SK-N-SH (cell line): ENCODE measurements at regions not wholly inside any gene's neighbourhood (a gene's known extent, or its start where the extent isn't known, plus 50 kb on each side); places are given as distances from the start of the nearest gene placed in this dataset.

Experiments
- CTCF ChIA-PET: fragments of 300-600, 350-600 bp; formaldehyde crosslinking; extraction: SDS; loops from one replicate; lab custom pipeline; 2021; lab: Yijun Ruan, JAX
- POLR2A ChIA-PET: fragments of 350-600 bp; sonication (Branson Sonifier 250); formaldehyde crosslinking; extraction: SDS; loops from one replicate; lab custom pipeline; 2020; ENCODE audit warnings: antibody characterized with exemption, inconsistent platforms; lab: Yijun Ruan, JAX
- DNase-seq: peaks from one replicate; pipeline ENCODE4 v3.0.0; 2012
- H2AFZ ChIP-seq: fragments of 200-600 bp; sonication (generic); 2 replicates; pipeline ENCODE4 v1.8.1; 2016; ENCODE audit warnings: antibody characterized with exemption, mild to moderate bottlenecking, low read depth
- H3F3A ChIP-seq: fragments of 200-600 bp; sonication (generic); replicated peaks from 2 replicates; pipeline ENCODE3; 2016; ENCODE audit warnings: antibody characterized with exemption, mild to moderate bottlenecking; ENCODE audit not compliant: insufficient read depth
- H3K27ac ChIP-seq, 2 experiments: fragments of 200-500 bp in 1 of 2; fragments of 200-600 bp in 1 of 2; sonication (Bioruptor generic) in 1 of 2; sonication (generic), shearing (Covaris generic) in 1 of 2; 2 replicates each; pipeline versions ENCODE4 v1.5.1 to v1.6.1; 2014 to 2016; ENCODE audit warnings: low read depth in 2 of 2, inconsistent platforms in 1 of 2, low read length in 1 of 2, mild to moderate bottlenecking in 1 of 2, mixed read lengths in 1 of 2
- H3K27me3 ChIP-seq: fragments of 200-600 bp; sonication (generic), shearing (Covaris generic); 2 replicates; pipeline ENCODE4 v1.6.1; 2016; ENCODE audit warnings: mixed run types; ENCODE audit not compliant: insufficient read depth
- H3K36me3 ChIP-seq, 2 experiments: fragments of 200-500 bp in 1 of 2; fragments of 200-600 bp in 1 of 2; sonication (Bioruptor generic) in 1 of 2; sonication (generic) in 1 of 2; replicated peaks in 1 of 2; 2 replicates each; pipeline versions ENCODE3 to v1.5.1; 2014 to 2016; ENCODE audit warnings: low read length in 1 of 2, mild to moderate bottlenecking in 1 of 2; ENCODE audit not compliant: insufficient read depth in 2 of 2, control insufficient read depth in 1 of 2
- H3K4me1 ChIP-seq, 2 experiments: fragments of 200-500 bp in 1 of 2; fragments of 200-600 bp in 1 of 2; sonication (Bioruptor generic) in 1 of 2; sonication (generic), shearing (Covaris generic) in 1 of 2; 2 replicates each; pipeline versions ENCODE4 v1.5.1 to v1.6.1; 2014 to 2016; ENCODE audit warnings: low read depth in 1 of 2, low read length in 1 of 2, mixed run types in 1 of 2; ENCODE audit not compliant: insufficient read depth in 2 of 2, control insufficient read depth in 1 of 2
- H3K4me2 ChIP-seq: fragments of 200-600 bp; sonication (generic), shearing (Covaris generic); 2 replicates; pipeline ENCODE4 v1.6.1; 2017; ENCODE audit warnings: mixed run types
- H3K4me3 ChIP-seq, 2 experiments: fragments of 200-500 bp in 1 of 2; fragments of 200-600 bp in 1 of 2; sonication (Bioruptor generic) in 1 of 2; sonication (generic), shearing (Covaris generic) in 1 of 2; 2 replicates each; pipeline versions ENCODE4 v1.5.1 to v1.8.1; 2014 to 2016; ENCODE audit warnings: low read depth in 2 of 2, inconsistent platforms in 1 of 2, low read length in 1 of 2, mild to moderate bottlenecking in 1 of 2, mixed read lengths in 1 of 2, moderate library complexity in 1 of 2
- H3K79me2 ChIP-seq: fragments of 200-600 bp; sonication (generic); 2 replicates; pipeline ENCODE4 v1.8.1; 2017; ENCODE audit warnings: mild to moderate bottlenecking; ENCODE audit not compliant: insufficient read depth
- H3K9ac ChIP-seq: fragments of 200-600 bp; sonication (generic); 2 replicates; pipeline ENCODE4 v1.6.1; 2017; ENCODE audit warnings: mixed run types
- H3K9me2 ChIP-seq: fragments of 200-600 bp; sonication (generic); 2 replicates; pipeline ENCODE4 v1.6.1; 2017; ENCODE audit warnings: mixed run types
- H3K9me3 ChIP-seq: fragments of 200-600 bp; sonication (generic); 2 replicates; pipeline ENCODE4 v1.6.1; 2017; ENCODE audit warnings: mixed run types, mild to moderate bottlenecking, moderate library complexity
- H4K20me1 ChIP-seq: fragments of 200-600 bp; sonication (generic); 2 replicates; pipeline ENCODE4 v1.6.1; 2017; ENCODE audit warnings: mild to moderate bottlenecking, mixed run types; ENCODE audit not compliant: insufficient read depth
- ELF1 ChIP-seq: IDR thresholded peaks from 2 replicates; pipeline ENCODE4 v1.4.0; 2012
- EZH2phosphoT487 ChIP-seq: fragments of 200-600 bp; sonication (generic); IDR thresholded peaks from 2 replicates; pipeline ENCODE4 v1.6.1; 2017; ENCODE audit warnings: low read depth, mixed run types, mild to moderate bottlenecking, antibody characterized with exemption, moderate library complexity, borderline replicate concordance
- FOXM1 ChIP-seq: IDR thresholded peaks from 2 replicates; pipeline ENCODE4 v1.4.0; 2012; ENCODE audit warnings: low read depth, mild to moderate bottlenecking
- GATA2 ChIP-seq: sonication (generic); formaldehyde crosslinking; IDR thresholded peaks from 2 replicates; pipeline ENCODE4 v1.5.0; 2020; ENCODE audit warnings: mild to moderate bottlenecking, missing genetic modification reagents
- NFIC ChIP-seq: IDR thresholded peaks from 2 replicates; pipeline ENCODE4 v1.4.0; 2012; ENCODE audit warnings: borderline replicate concordance
- POLR2AphosphoS5 ChIP-seq: IDR thresholded peaks from 2 replicates; pipeline ENCODE4 v1.6.1; 2012; ENCODE audit warnings: low read depth, low read length
- RAD21 ChIP-seq: IDR thresholded peaks from 2 replicates; pipeline ENCODE4 v1.6.1; 2012; ENCODE audit warnings: mild to moderate bottlenecking, low read length
- RCOR1 ChIP-seq: fragments of 150-350 bp; IDR thresholded peaks from 2 replicates; pipeline ENCODE4 v1.6.1; 2017; ENCODE audit warnings: antibody characterized with exemption, low read length
- SMC3 ChIP-seq: IDR thresholded peaks from 2 replicates; pipeline ENCODE4 v1.6.1; 2012; ENCODE audit warnings: low read depth, low read length, improper control_type of control experiment
- TAF1 ChIP-seq: IDR thresholded peaks from 2 replicates; pipeline ENCODE4 v1.6.1; 2012; ENCODE audit warnings: low read depth, mild to moderate bottlenecking, low read length, moderate library complexity, borderline replicate concordance
- TCF12 ChIP-seq: IDR thresholded peaks from 2 replicates; pipeline ENCODE4 v1.4.0; 2012
- YY1 ChIP-seq: IDR thresholded peaks from 2 replicates; pipeline ENCODE4 v1.4.0; 2012; ENCODE audit warnings: low read depth, mild to moderate bottlenecking
- WGBS: methylation state at CpG from one replicate; pipeline ENCODE4 v1.1.6; 2017; ENCODE audit warnings: low lambda C conversion rate; 5-methylcytosine and 5-hydroxymethylcytosine counted together
- TF ChIP-seq, protein P1 (sequence below): IDR thresholded peaks from 2 replicates; pipeline ENCODE4 v1.4.0; 2012; ENCODE audit warnings: low read depth
- TF ChIP-seq, protein P2 (sequence below): IDR thresholded peaks from 2 replicates; pipeline ENCODE4 v1.6.1; 2012; ENCODE audit warnings: mild to moderate bottlenecking, low read depth, low read length, moderate library complexity
- TF ChIP-seq, protein P3 (sequence below): IDR thresholded peaks from 2 replicates; pipeline ENCODE4; 2012

DNA sequence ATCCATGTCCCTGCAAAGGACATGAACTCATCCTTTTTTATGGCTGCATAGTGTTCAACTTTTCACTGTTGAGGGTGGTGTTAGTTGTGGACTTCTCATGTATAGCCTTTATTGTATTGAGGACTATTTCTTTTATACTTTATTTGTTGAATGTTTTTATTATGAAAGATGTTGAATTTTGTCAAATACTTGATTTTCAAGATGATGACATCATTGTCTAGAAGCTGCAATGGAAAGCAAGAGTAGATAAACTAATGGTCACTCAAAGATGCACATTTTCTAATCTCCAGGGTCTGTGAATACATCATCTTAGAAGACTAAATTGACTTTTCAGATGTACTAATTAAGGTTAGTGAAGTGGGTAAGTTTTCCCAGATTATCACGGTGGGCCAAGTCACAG, 1117.0 kb downstream of the DSC3 start:
- Histone ChIP-seq H3K4me2 (no peak overlapping the region), H2AFZ (no peak overlapping the region), H4K20me1 (no peaks in the 10 kb centered on the region), H3K4me3 (no peak overlapping the region), H3K27ac (no peak overlapping the region), H3K79me2 (no peaks in the 10 kb centered on the region), H3F3A (no peaks in the 10 kb centered on the region), H3K9ac (no peak overlapping the region), H3K4me1 (no peaks in the 10 kb centered on the region; a peak in 1 of 4 replicates), H3K27me3 (no peaks in the 10 kb centered on the region), H3K9me2 (no peaks in the 10 kb centered on the region), H3K9me3 (no peaks in the 10 kb centered on the region), H3K36me3 (no peaks in the 10 kb centered on the region)
- ChIA-PET CTCF (no interaction called here), POLR2A (no interaction called here)
- 32% methylated on average over 1 of the region's 1 CpG for WGBS
- TF ChIP-seq RCOR1 (no peak), POLR2AphosphoS5 (no peak), SMC3 (no peak), TCF12 (no peak), TAF1 (no peak), NFIC (no peak), RAD21 (no peak)
- TF ChIP-seq, protein P1, sequence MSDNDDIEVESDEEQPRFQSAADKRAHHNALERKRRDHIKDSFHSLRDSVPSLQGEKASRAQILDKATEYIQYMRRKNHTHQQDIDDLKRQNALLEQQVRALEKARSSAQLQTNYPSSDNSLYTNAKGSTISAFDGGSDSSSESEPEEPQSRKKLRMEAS, result no peak
- no peak for DNase-seq

DNA sequence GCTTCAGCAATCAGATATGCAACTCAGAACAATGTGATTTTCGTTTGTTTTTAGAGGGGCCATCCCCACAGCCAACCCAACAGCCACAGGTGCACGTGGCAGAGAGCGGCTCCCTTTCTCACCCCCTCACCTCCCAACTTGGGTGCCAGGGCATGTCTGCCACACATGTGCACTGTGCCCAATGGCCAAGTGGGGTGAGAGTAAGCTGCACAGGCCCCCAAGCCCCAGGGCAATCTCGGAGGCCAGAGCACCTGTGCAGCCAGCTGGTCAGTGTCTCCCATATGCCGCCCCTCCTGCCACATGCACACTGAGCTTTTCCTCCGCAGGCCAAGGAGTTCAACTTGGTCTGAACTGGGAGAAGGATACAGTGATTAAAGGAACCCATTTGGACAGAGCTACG, 1130.2 kb downstream of the DSC3 start:
- ChIA-PET CTCF (no interaction called here), POLR2A (no interaction called here)
- H3K9me2 ChIP-seq, result no peaks in the 10 kb centered on the region
- no peak overlapping the region for H3K4me2 ChIP-seq
- H3K9ac ChIP-seq, result no peak overlapping the region
- no peaks in the 10 kb centered on the region for H3F3A ChIP-seq
- H3K4me1 ChIP-seq, result peaks cover 0 to 2% of the 10 kb centered on the region in 2 experiments; a peak in 1 of 4 replicates
- H4K20me1 ChIP-seq, result no peaks in the 10 kb centered on the region
- no peak overlapping the region for H3K27ac ChIP-seq
- H3K9me3 ChIP-seq, result no peaks in the 10 kb centered on the region
- 41% methylated on average over 5 of the region's 7 CpGs for WGBS
- no peaks in the 10 kb centered on the region for H3K79me2 ChIP-seq
- DNase-seq, result no peak
- no peaks in the 10 kb centered on the region for H3K36me3 ChIP-seq
- no peak overlapping the region for H3K4me3 ChIP-seq
- H3K27me3 ChIP-seq, result no peaks in the 10 kb centered on the region
- no peak overlapping the region for H2AFZ ChIP-seq
- TF ChIP-seq, protein P2, sequence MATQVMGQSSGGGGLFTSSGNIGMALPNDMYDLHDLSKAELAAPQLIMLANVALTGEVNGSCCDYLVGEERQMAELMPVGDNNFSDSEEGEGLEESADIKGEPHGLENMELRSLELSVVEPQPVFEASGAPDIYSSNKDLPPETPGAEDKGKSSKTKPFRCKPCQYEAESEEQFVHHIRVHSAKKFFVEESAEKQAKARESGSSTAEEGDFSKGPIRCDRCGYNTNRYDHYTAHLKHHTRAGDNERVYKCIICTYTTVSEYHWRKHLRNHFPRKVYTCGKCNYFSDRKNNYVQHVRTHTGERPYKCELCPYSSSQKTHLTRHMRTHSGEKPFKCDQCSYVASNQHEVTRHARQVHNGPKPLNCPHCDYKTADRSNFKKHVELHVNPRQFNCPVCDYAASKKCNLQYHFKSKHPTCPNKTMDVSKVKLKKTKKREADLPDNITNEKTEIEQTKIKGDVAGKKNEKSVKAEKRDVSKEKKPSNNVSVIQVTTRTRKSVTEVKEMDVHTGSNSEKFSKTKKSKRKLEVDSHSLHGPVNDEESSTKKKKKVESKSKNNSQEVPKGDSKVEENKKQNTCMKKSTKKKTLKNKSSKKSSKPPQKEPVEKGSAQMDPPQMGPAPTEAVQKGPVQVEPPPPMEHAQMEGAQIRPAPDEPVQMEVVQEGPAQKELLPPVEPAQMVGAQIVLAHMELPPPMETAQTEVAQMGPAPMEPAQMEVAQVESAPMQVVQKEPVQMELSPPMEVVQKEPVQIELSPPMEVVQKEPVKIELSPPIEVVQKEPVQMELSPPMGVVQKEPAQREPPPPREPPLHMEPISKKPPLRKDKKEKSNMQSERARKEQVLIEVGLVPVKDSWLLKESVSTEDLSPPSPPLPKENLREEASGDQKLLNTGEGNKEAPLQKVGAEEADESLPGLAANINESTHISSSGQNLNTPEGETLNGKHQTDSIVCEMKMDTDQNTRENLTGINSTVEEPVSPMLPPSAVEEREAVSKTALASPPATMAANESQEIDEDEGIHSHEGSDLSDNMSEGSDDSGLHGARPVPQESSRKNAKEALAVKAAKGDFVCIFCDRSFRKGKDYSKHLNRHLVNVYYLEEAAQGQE, result no peak
- no peak for TF ChIP-seq ELF1
- TF ChIP-seq GATA2, result no peak
- TF ChIP-seq, protein P3, sequence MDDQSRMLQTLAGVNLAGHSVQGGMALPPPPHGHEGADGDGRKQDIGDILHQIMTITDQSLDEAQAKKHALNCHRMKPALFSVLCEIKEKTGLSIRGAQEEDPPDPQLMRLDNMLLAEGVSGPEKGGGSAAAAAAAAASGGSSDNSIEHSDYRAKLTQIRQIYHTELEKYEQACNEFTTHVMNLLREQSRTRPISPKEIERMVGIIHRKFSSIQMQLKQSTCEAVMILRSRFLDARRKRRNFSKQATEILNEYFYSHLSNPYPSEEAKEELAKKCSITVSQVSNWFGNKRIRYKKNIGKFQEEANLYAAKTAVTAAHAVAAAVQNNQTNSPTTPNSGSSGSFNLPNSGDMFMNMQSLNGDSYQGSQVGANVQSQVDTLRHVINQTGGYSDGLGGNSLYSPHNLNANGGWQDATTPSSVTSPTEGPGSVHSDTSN, result no peak
- no peak for TF ChIP-seq FOXM1
- TF ChIP-seq YY1, result no peak
- TF ChIP-seq EZH2phosphoT487, result no peak
